GM23338 (cell line): ENCODE measurements at regions not wholly inside any gene's neighbourhood (a gene's known extent, or its start where the extent isn't known, plus 50 kb on each side); places are given as distances from the start of the nearest gene placed in this dataset.

Experiments
- CREB1 ChIP-seq: fragments of 250-450 bp; sonication (Bioruptor Pico); IDR thresholded peaks from 2 replicates; pipeline ENCODE4 v1.5.0; 2020; ENCODE audit warnings: low read depth, mild to moderate bottlenecking, moderate library complexity
- EZH2 ChIP-seq: fragments of 200-600 bp; sonication (generic); IDR thresholded peaks from one replicate; pipeline ENCODE4 v1.8.0; 2017; ENCODE audit warnings: antibody characterized with exemption, mild to moderate bottlenecking, low read depth; ENCODE audit not compliant: unreplicated experiment
- EZH2phosphoT487 ChIP-seq: fragments of 200-600 bp; sonication (generic); IDR thresholded peaks from one replicate; pipeline ENCODE4 v1.8.1; 2018; ENCODE audit warnings: antibody characterized with exemption; ENCODE audit not compliant: unreplicated experiment
- JUNB ChIP-seq: IDR thresholded peaks from one replicate; pipeline ENCODE4 v1.6.1; 2016; ENCODE audit warnings: antibody characterized with exemption; ENCODE audit not compliant: unreplicated experiment
- POLR2AphosphoS5 ChIP-seq: IDR thresholded peaks from 2 replicates; pipeline ENCODE4 v1.6.1; 2016; ENCODE audit warnings: antibody characterized with exemption, low read depth
- STAT1 ChIP-seq: IDR thresholded peaks from one replicate; pipeline ENCODE4 v1.6.1; 2016; ENCODE audit warnings: antibody characterized with exemption; ENCODE audit not compliant: unreplicated experiment
- ZNF114 ChIP-seq: fragments of 250-450 bp; sonication (Bioruptor Pico); IDR thresholded peaks from 2 replicates; pipeline ENCODE4 v1.5.0; 2020; ENCODE audit warnings: mild to moderate bottlenecking, moderate library complexity
- ZNF331 ChIP-seq: fragments of 250-450 bp; sonication (Bioruptor Pico); IDR thresholded peaks from 2 replicates; pipeline ENCODE4 v1.5.0; 2020; ENCODE audit warnings: low read depth, mild to moderate bottlenecking, moderate library complexity
- TF ChIP-seq, protein P1 (sequence below), 2 experiments: fragments of 200-600 bp in 1 of 2; sonication (generic) in 1 of 2; conservative IDR thresholded peaks; 2 replicates each; pipeline versions ENCODE4 v1.5.1 to v1.6.1; 2016 to 2017; ENCODE audit warnings: antibody characterized with exemption in 2 of 2, low read depth in 2 of 2, mild to moderate bottlenecking in 2 of 2, moderate library complexity in 1 of 2
- TF ChIP-seq, protein P2 (sequence below): IDR thresholded peaks from one replicate; pipeline ENCODE4 v1.6.1; 2018; ENCODE audit warnings: antibody characterized with exemption; ENCODE audit not compliant: unreplicated experiment
- TF ChIP-seq, protein P3 (sequence below): IDR thresholded peaks from 2 replicates; pipeline ENCODE4 v1.6.1; 2016; ENCODE audit warnings: antibody characterized with exemption
- TF ChIP-seq, protein P4 (sequence below): fragments of 250-450 bp; sonication (Bioruptor Pico); IDR thresholded peaks from 2 replicates; pipeline ENCODE4 v1.5.0; 2020; ENCODE audit warnings: mild to moderate bottlenecking, moderate library complexity

DNA sequence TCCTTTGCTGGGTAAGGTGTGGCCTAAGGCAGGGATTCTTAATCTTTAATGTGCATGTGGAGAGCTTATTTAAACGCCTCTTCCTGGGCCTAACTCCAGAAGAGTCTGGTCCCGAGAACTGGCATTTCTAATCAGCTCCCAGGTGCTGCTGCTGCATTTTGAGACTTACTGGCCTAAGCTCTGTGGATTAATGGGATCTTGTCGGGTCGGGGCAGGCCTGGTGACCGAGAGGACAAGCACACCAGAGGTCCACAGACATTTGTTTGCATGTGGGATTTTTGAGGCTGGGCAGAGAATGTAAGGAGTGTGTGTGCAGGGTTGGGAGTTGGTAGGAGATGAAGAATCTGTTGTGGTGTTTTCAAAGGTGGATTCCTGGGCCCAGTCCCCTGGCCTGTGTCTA, 95.0 kb upstream of the DAP start:
- TF ChIP-seq, protein P1, sequence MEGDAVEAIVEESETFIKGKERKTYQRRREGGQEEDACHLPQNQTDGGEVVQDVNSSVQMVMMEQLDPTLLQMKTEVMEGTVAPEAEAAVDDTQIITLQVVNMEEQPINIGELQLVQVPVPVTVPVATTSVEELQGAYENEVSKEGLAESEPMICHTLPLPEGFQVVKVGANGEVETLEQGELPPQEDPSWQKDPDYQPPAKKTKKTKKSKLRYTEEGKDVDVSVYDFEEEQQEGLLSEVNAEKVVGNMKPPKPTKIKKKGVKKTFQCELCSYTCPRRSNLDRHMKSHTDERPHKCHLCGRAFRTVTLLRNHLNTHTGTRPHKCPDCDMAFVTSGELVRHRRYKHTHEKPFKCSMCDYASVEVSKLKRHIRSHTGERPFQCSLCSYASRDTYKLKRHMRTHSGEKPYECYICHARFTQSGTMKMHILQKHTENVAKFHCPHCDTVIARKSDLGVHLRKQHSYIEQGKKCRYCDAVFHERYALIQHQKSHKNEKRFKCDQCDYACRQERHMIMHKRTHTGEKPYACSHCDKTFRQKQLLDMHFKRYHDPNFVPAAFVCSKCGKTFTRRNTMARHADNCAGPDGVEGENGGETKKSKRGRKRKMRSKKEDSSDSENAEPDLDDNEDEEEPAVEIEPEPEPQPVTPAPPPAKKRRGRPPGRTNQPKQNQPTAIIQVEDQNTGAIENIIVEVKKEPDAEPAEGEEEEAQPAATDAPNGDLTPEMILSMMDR (conservative IDR thresholded peaks at IDR 0.05; ENCODE audit: low read depth in 2 of 2), result no peak
- TF ChIP-seq POLR2AphosphoS5 (no peak), EZH2 (no peak), CREB1 (CRISPR knock-in tag) (no peak), EZH2phosphoT487 (no peak), STAT1 (no peak), JUNB (no peak), ZNF114 (no peak), ZNF331 (no peak)
- TF ChIP-seq, protein P2, sequence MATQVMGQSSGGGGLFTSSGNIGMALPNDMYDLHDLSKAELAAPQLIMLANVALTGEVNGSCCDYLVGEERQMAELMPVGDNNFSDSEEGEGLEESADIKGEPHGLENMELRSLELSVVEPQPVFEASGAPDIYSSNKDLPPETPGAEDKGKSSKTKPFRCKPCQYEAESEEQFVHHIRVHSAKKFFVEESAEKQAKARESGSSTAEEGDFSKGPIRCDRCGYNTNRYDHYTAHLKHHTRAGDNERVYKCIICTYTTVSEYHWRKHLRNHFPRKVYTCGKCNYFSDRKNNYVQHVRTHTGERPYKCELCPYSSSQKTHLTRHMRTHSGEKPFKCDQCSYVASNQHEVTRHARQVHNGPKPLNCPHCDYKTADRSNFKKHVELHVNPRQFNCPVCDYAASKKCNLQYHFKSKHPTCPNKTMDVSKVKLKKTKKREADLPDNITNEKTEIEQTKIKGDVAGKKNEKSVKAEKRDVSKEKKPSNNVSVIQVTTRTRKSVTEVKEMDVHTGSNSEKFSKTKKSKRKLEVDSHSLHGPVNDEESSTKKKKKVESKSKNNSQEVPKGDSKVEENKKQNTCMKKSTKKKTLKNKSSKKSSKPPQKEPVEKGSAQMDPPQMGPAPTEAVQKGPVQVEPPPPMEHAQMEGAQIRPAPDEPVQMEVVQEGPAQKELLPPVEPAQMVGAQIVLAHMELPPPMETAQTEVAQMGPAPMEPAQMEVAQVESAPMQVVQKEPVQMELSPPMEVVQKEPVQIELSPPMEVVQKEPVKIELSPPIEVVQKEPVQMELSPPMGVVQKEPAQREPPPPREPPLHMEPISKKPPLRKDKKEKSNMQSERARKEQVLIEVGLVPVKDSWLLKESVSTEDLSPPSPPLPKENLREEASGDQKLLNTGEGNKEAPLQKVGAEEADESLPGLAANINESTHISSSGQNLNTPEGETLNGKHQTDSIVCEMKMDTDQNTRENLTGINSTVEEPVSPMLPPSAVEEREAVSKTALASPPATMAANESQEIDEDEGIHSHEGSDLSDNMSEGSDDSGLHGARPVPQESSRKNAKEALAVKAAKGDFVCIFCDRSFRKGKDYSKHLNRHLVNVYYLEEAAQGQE, result no peak
- TF ChIP-seq, protein P3, sequence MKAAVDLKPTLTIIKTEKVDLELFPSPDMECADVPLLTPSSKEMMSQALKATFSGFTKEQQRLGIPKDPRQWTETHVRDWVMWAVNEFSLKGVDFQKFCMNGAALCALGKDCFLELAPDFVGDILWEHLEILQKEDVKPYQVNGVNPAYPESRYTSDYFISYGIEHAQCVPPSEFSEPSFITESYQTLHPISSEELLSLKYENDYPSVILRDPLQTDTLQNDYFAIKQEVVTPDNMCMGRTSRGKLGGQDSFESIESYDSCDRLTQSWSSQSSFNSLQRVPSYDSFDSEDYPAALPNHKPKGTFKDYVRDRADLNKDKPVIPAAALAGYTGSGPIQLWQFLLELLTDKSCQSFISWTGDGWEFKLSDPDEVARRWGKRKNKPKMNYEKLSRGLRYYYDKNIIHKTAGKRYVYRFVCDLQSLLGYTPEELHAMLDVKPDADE, result no peak
- TF ChIP-seq, protein P4, sequence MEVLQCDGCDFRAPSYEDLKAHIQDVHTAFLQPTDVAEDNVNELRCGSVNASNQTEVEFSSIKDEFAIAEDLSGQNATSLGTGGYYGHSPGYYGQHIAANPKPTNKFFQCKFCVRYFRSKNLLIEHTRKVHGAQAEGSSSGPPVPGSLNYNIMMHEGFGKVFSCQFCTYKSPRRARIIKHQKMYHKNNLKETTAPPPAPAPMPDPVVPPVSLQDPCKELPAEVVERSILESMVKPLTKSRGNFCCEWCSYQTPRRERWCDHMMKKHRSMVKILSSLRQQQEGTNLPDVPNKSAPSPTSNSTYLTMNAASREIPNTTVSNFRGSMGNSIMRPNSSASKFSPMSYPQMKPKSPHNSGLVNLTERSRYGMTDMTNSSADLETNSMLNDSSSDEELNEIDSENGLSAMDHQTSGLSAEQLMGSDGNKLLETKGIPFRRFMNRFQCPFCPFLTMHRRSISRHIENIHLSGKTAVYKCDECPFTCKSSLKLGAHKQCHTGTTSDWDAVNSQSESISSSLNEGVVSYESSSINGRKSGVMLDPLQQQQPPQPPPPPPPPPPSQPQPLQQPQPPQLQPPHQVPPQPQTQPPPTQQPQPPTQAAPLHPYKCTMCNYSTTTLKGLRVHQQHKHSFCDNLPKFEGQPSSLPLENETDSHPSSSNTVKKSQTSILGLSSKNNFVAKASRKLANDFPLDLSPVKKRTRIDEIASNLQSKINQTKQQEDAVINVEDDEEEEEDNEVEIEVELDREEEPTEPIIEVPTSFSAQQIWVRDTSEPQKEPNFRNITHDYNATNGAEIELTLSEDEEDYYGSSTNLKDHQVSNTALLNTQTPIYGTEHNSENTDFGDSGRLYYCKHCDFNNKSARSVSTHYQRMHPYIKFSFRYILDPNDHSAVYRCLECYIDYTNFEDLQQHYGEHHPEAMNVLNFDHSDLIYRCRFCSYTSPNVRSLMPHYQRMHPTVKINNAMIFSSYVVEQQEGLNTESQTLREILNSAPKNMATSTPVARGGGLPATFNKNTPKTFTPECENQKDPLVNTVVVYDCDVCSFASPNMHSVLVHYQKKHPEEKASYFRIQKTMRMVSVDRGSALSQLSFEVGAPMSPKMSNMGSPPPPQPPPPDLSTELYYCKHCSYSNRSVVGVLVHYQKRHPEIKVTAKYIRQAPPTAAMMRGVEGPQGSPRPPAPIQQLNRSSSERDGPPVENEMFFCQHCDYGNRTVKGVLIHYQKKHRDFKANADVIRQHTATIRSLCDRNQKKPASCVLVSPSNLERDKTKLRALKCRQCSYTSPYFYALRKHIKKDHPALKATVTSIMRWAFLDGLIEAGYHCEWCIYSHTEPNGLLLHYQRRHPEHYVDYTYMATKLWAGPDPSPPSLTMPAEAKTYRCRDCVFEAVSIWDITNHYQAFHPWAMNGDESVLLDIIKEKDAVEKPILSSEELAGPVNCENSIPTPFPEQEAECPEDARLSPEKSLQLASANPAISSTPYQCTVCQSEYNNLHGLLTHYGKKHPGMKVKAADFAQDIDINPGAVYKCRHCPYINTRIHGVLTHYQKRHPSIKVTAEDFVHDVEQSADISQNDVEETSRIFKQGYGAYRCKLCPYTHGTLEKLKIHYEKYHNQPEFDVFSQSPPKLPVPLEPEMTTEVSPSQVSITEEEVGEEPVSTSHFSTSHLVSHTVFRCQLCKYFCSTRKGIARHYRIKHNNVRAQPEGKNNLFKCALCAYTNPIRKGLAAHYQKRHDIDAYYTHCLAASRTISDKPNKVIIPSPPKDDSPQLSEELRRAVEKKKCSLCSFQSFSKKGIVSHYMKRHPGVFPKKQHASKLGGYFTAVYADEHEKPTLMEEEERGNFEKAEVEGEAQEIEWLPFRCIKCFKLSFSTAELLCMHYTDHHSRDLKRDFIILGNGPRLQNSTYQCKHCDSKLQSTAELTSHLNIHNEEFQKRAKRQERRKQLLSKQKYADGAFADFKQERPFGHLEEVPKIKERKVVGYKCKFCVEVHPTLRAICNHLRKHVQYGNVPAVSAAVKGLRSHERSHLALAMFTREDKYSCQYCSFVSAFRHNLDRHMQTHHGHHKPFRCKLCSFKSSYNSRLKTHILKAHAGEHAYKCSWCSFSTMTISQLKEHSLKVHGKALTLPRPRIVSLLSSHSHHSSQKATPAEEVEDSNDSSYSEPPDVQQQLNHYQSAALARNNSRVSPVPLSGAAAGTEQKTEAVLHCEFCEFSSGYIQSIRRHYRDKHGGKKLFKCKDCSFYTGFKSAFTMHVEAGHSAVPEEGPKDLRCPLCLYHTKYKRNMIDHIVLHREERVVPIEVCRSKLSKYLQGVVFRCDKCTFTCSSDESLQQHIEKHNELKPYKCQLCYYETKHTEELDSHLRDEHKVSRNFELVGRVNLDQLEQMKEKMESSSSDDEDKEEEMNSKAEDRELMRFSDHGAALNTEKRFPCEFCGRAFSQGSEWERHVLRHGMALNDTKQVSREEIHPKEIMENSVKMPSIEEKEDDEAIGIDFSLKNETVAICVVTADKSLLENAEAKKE (CRISPR knock-in tag), result no peak
